Activated CD4-positive, alpha-beta T cell treated with anti-CD3 and anti-CD28 coated beads, Interleukin-2, amount 50 U/mL, for 48 hours (primary cell): ENCODE measurements at regions not wholly inside any gene's neighbourhood (a gene's known extent, or its start where the extent isn't known, plus 50 kb on each side); places are given as distances from the start of the nearest gene placed in this dataset.
"Not testable (repeated sequence)": the region's sequence is repeated elsewhere in the genome, so short reads cannot be mapped to it uniquely, and the experiment has no call there.

Source experiments
- DNase-seq, 2 experiments: peaks; one replicate each; pipeline ENCODE4 v3.0.0-alpha.2; 2020

- no peak for DNase-seq
These were observed 262.6 kb downstream of the MAP2K6 start for GRCh38 chr17:69677130-69677529.

GRCh38 chr17:69678206-69678605 is 263.7 kb downstream of the MAP2K6 start:
- no peak for DNase-seq

DNA sequence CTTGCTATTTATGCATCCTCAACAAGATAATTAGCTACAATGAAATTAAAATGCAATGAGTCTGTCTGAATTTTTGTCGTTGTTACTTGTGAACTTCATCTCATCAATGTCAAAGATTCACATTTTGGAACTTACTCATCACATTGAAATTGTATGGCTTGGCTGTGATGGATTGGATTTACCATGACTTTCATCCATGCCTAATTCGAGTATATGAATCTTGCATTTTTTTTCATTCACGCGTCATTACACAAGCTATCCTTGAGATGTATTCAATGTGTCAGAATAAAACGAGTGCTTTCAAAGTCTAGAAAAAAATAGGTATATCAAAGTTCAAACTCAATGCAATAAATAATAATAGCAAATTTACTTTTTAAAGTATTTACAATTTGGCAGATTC is 265.3 kb downstream of the MAP2K6 start:
- no peak for DNase-seq

DNA sequence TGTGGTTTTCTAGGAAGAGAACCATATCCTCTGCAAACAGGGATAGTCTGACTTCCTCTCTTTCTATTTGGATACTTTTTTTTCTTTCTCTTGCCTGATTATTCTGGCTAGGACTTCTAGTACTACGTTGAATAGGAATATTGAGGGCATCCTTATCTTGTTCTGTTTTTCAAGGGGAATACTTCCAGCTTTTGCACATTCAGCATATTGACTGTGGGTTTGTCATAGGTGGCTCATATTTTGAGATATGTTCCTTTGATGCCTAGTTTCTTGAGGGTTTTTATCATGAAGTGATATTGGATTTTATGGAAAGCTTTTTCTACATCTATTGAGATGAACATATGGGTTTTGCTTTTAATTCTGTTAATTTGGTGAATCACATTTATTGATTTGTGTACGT is 269.8 kb downstream of the MAP2K6 start:
- DNase-seq, result no peak

- DNase-seq, result not testable (repeated sequence)
These were observed 270.7 kb downstream of the MAP2K6 start for GRCh38 chr17:69685150-69685549.

DNA sequence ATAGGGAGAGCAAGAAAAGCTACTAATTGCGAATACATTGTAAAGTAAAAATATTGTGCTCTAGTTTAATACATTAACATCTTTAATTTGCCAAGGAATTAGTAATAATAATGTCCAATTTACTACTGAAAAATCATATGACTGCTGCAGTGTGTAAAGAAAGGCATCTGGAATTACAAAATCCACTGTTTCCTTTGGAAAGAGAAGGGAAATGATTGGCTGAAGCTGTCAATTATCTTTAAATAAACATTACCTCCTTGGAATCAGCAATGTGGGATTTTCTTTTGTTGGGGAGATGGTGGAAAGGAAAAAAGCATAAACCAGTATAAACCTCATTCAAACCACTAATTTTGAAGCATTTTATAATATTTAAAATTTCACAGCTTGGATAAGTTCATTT is 276.0 kb downstream of the MAP2K6 start:
- DNase-seq, result no peak

DNA sequence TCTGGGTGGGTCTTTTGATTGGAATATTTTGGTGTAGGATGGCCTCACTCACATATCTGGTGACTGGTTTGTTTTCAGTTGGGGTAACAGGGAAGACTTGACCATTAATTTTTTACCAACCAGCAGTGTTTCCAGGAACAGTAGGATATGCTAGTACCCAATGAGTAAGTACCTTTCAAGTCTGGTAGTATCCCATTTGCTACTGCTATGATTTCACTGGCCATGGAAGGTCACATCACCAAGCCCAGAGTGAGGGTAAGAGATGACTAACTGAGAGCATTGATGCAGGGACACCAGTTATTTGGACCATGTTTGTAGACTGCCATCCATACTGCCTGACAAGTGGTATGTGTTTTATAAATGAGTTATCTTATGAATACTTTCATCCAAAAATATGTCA is 277.7 kb downstream of the MAP2K6 start:
- no peak for DNase-seq

DNA sequence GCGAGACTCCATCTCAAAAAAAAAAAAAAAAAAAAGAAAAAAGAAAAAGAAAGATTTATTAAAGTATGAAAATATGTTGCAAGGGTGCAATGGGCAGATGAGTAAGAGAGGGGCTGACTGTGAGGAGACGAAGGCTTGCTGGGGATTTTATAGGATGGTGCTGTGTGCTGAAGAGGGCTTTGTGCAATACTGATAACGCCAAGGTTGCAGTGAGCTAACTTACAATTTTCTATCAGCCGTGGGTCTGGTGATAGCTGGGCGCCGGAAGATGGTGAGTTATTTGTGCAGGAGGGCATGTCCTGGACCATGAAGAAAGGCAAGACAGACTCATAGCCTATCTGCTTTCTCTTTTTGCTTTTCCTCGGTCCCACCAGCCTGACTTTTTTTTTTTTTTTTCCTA is 281.1 kb downstream of the MAP2K6 start:
- DNase-seq, result no peak

GRCh38 chr17:69696650-69697049 is 282.2 kb downstream of the MAP2K6 start:
- DNase-seq, result no peak

DNA sequence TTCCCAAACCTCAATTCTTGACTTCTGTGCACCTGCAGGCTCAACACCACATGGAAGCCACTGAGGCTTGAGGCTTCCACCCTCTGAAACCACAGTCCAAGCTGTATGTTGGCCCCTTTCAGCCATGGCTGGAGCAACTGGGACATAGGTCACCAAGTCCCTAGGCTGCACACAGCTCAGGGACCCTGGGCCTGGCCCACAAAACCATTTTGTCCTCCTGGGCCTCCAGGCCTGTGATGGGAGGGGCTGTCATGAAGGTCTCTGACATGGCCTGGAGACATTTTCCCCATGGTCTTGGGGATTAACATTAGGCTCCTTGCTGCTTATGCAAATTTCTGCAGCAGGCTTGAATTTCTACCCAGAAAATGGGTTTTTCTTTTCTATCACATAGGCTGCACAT is 283.9 kb downstream of the MAP2K6 start:
- not testable (repeated sequence) for DNase-seq

DNA sequence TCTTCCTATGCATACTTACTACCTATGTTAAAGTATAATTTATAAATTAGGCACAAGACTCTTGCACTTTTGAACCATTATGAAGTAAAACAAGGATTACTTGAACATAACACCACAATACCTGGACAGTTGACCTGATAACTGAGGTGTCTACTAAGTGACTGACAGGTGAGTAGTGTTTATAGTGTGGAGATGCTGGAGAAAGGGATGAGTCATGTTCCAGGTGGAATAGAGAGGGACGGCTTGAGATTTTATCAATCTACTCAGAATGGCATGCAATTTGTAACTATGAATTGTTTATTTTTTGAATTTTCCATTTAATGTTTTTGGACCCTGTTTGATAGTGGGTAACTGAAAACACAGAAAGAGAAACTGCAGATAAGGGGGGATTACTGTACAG is 287.6 kb downstream of the MAP2K6 start:
- DNase-seq, result no peak

DNA sequence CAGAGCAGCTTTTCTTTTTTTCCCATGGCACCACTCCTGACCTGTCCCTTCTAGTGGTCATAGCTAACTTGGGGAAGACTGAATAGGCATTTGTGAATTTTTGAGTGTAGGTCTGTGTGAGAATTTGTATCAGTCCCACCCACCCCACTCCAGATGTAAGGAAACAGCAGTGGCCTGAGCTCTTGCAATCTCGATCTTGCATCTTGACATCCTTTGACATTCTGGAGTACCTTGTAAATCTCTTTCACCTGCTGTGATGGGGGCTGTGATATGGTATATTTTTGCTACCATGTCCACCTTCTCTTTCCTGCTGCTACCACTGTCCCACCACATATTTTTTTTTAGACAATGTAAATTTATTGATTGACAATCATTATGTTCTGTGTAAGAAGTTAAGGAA is 289.3 kb downstream of the MAP2K6 start:
- DNase-seq, result no peak

GRCh38 chr17:69704935-69705334 is 290.4 kb downstream of the MAP2K6 start:
- no peak for DNase-seq

DNA sequence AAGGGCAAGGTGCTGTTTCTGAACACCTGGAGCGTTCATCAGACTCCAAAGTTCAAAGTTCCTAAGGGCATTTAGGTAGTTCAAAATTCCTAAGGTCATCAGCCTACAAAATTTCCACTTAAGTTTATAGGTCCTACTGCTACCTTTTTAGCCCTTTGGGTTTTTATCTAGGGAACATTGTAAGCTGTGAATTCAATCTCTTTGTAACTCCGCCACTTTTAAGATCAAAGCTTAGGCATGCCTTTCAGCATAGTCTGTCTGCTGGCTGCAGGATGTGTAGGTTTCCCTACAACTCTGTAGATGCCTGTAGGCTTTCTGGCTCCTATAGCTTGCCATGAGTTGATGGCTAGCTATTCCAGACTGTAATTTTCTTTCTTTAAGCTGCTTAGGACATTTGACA is 291.6 kb downstream of the MAP2K6 start:
- no peak for DNase-seq

- DNase-seq, result no peak
These were observed 294.9 kb downstream of the MAP2K6 start for GRCh38 chr17:69709441-69709840.

DNA sequence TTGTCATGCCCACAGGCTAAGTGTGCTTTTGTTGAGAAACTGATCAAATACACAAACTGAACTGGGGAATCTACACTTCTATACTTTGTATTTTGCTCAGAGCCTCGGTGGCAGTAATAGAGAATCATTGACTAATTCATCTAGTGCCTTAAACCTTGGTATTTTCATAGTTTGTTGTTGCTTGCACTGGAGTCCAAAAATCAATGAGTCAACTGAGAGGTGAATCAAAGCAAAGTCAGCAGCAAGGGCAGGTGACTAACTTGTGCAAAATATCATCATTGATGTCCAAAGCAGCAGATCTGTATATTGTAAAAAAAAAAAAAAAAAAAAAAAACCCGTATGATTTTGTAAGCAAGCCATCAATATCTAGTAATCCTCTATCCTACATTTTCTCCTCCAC is 296.4 kb downstream of the MAP2K6 start:
- DNase-seq, result no peak

DNA sequence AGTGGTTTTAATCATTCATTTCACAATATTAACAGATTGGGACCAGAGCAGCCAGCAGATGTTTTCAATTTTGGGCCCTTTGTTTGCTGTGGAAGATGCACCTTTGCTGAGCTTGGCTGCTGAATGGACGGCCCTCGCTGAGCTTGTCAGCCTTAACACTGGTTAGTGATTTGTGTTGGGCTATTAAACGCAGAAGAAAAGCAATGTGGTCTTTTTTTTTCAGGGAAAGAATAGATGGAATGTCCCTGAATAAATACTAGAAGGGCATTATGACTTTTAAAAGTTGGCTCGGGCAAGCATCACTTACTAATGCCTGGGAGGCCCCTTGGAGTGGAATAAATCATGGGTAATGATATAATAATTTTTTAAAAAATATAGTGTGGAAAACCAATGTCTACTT is 297.0 kb downstream of the MAP2K6 start:
- DNase-seq, result no peak

GRCh38 chr17:69712801-69713311 is 298.4 kb downstream of the MAP2K6 start:
- no peak for DNase-seq

GRCh38 chr17:69713815-69714214 is 299.3 kb downstream of the MAP2K6 start:
- no peak for DNase-seq

- DNase-seq, result no peak
These were observed 300.2 kb downstream of the MAP2K6 start for GRCh38 chr17:69714669-69715068.

GRCh38 chr17:69715656-69716055 is 301.2 kb downstream of the MAP2K6 start:
- no peak for DNase-seq

GRCh38 chr17:69716556-69716955 is 302.1 kb downstream of the MAP2K6 start:
- DNase-seq, result no peak

GRCh38 chr17:69717214-69717613 is 302.7 kb downstream of the MAP2K6 start:
- DNase-seq, result no peak

DNA sequence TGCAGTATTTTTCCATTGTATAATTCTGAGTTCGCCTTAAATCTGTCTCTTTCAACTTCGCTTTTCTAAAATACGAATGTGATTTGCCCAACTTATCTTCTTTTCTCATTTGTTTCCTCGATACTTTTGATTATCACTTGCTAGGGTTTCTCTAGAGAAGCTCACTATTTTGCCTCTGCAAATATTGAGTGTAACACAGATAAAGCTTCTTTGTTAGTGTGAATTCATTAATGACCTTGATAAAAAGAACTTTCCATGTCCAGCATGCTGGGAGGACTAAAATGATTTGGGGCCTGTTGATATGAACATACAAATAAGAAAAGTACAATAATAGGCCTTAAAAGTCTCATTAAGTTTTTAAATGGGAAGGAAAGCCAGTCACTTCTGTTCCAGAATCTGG is 303.3 kb downstream of the MAP2K6 start:
- no peak for DNase-seq

GRCh38 chr17:69719474-69720048 is 305.1 kb downstream of the MAP2K6 start:
- no peak for DNase-seq

GRCh38 chr17:69722518-69722917 is 308.0 kb downstream of the MAP2K6 start:
- no peak for DNase-seq
